ENCODE measurements at regions not wholly inside any gene's neighbourhood (a gene's known extent, or its start where the extent isn't known, plus 50 kb on each side); places are given as distances from the start of the nearest gene placed in this dataset.

- Histone ChIP-seq H3K9me3 (replicated peaks; ENCODE audit: control insufficient read depth, insufficient read depth, low read length) (no peaks in the 10 kb centered on the region), H3K9ac (ENCODE audit: control insufficient read depth, insufficient read depth, low read length) (no peak overlapping the region), H3K79me2 (ENCODE audit: control insufficient read depth, insufficient read depth, low read length) (no peaks in the 10 kb centered on the region), H3K27ac (ENCODE audit: control insufficient read depth, insufficient read depth) (no peak overlapping the region), H3K4me2 (ENCODE audit: control insufficient read depth, insufficient read depth) (no peak overlapping the region), H3K36me3 (ENCODE audit: control insufficient read depth in 2 of 2, insufficient read depth in 2 of 2, low read length in 1 of 2) (no peaks in the 10 kb centered on the region), H2AFZ (ENCODE audit: control insufficient read depth, low read depth, low read length) (no peak overlapping the region), H3K4me1 (ENCODE audit: control insufficient read depth, insufficient read depth, low read length) (no peaks in the 10 kb centered on the region), H3K4me3 (no peak overlapping the region), H3K27me3 (replicated peaks in 1 of 2; ENCODE audit: control insufficient read depth in 2 of 2, insufficient read depth in 2 of 2, low read length in 1 of 2) (no peaks in the 10 kb centered on the region), H4K20me1 (ENCODE audit: control insufficient read depth, insufficient read depth) (no peaks in the 10 kb centered on the region)
- TF ChIP-seq EZH2 (IDR thresholded peaks at IDR 0.05; ENCODE audit: borderline replicate concordance, control insufficient read depth, low read depth, low read length) (no peak), ZNF207 (IDR thresholded peaks at IDR 0.05; ENCODE audit: borderline replicate concordance) (no peak), ZNF384 (IDR thresholded peaks at IDR 0.05; ENCODE audit: borderline replicate concordance, low read depth, low read length) (no peak), WRNIP1 (IDR thresholded peaks at IDR 0.05; ENCODE audit: borderline replicate concordance, low read depth, low read length) (no peak), SRF (IDR thresholded peaks at IDR 0.05; ENCODE audit: low read depth in 2 of 2, low read length in 2 of 2) (no peak), ATF2 (IDR thresholded peaks at IDR 0.05; ENCODE audit: low read length) (no peak), ZBTB4 (CRISPR knock-in tag; IDR thresholded peaks at IDR 0.05) (no peak)
- POLR2A ChIA-PET, result interaction anchor here (0.6 kb wide), 1 partner anchor 14 kb away, joined by 4 read pairs; no protein-coding TSS in a partner anchor
- DNase-seq (ENCODE audit: low read depth, low spot score) (no peak), ATAC-seq (no peak), FAIRE-seq (no peak)
- SMC1A ChIA-PET (ENCODE audit: uncharacterized antibody, unreplicated experiment), result interaction anchor here (1.9 to 2.6 kb wide), 2 partner anchors 9 to 14 kb away, joined by 5 to 11 read pairs; no protein-coding TSS in a partner anchor
- RAD21 ChIA-PET (ENCODE audit: unreplicated experiment), result interaction anchor here (0.5 kb wide), 1 partner anchor 166 kb away, joined by 3 read pairs; no protein-coding TSS in a partner anchor
- in situ Hi-C loops (cut with MboI) (no loop called here), intact Hi-C loops (cut with micrococcal nuclease; ENCODE audit: unreplicated experiment) (no loop called here)
- CTCF ChIA-PET, result interaction anchor here (1.2 kb wide), 1 partner anchor 9 kb away, joined by 3 read pairs; no protein-coding TSS in a partner anchor
- WGBS (ENCODE audit: insufficient coverage, insufficient replicate concordance, low lambda C conversion rate, missing lambda C conversion rate), result 54% methylated on average over 3 of the region's 3 CpGs
- BruUV-seq (replicated peaks), result no TSS peak
Measured at GRCh38 chr10:27330074-27330473, 89.5 kb upstream of the ACBD5 start.
